SK-N-SH (cell line): ENCODE measurements at regions not wholly inside any gene's neighbourhood (a gene's known extent, or its start where the extent isn't known, plus 50 kb on each side); places are given as distances from the start of the nearest gene placed in this dataset.

Source experiments
- CTCF ChIA-PET: fragments of 300-600, 350-600 bp; formaldehyde crosslinking; extraction: SDS; loops from one replicate; lab custom pipeline; 2021; lab: Yijun Ruan, JAX
- POLR2A ChIA-PET: fragments of 350-600 bp; sonication (Branson Sonifier 250); formaldehyde crosslinking; extraction: SDS; loops from one replicate; lab custom pipeline; 2020; ENCODE audit warnings: antibody characterized with exemption, inconsistent platforms; lab: Yijun Ruan, JAX
- DNase-seq: peaks from one replicate; pipeline ENCODE4 v3.0.0; 2012
- H2AFZ ChIP-seq: fragments of 200-600 bp; sonication (generic); 2 replicates; pipeline ENCODE4 v1.8.1; 2016; ENCODE audit warnings: antibody characterized with exemption, mild to moderate bottlenecking, low read depth
- H3F3A ChIP-seq: fragments of 200-600 bp; sonication (generic); replicated peaks from 2 replicates; pipeline ENCODE3; 2016; ENCODE audit warnings: antibody characterized with exemption, mild to moderate bottlenecking; ENCODE audit not compliant: insufficient read depth
- H3K27ac ChIP-seq, 2 experiments: fragments of 200-500 bp in 1 of 2; fragments of 200-600 bp in 1 of 2; sonication (Bioruptor generic) in 1 of 2; sonication (generic), shearing (Covaris generic) in 1 of 2; 2 replicates each; pipeline versions ENCODE4 v1.5.1 to v1.6.1; 2014 to 2016; ENCODE audit warnings: low read depth in 2 of 2, inconsistent platforms in 1 of 2, low read length in 1 of 2, mild to moderate bottlenecking in 1 of 2, mixed read lengths in 1 of 2
- H3K27me3 ChIP-seq: fragments of 200-600 bp; sonication (generic), shearing (Covaris generic); 2 replicates; pipeline ENCODE4 v1.6.1; 2016; ENCODE audit warnings: mixed run types; ENCODE audit not compliant: insufficient read depth
- H3K36me3 ChIP-seq, 2 experiments: fragments of 200-500 bp in 1 of 2; fragments of 200-600 bp in 1 of 2; sonication (Bioruptor generic) in 1 of 2; sonication (generic) in 1 of 2; replicated peaks in 1 of 2; 2 replicates each; pipeline versions ENCODE3 to v1.5.1; 2014 to 2016; ENCODE audit warnings: low read length in 1 of 2, mild to moderate bottlenecking in 1 of 2; ENCODE audit not compliant: insufficient read depth in 2 of 2, control insufficient read depth in 1 of 2
- H3K4me1 ChIP-seq, 2 experiments: fragments of 200-500 bp in 1 of 2; fragments of 200-600 bp in 1 of 2; sonication (Bioruptor generic) in 1 of 2; sonication (generic), shearing (Covaris generic) in 1 of 2; 2 replicates each; pipeline versions ENCODE4 v1.5.1 to v1.6.1; 2014 to 2016; ENCODE audit warnings: low read depth in 1 of 2, low read length in 1 of 2, mixed run types in 1 of 2; ENCODE audit not compliant: insufficient read depth in 2 of 2, control insufficient read depth in 1 of 2
- H3K4me2 ChIP-seq: fragments of 200-600 bp; sonication (generic), shearing (Covaris generic); 2 replicates; pipeline ENCODE4 v1.6.1; 2017; ENCODE audit warnings: mixed run types
- H3K4me3 ChIP-seq, 2 experiments: fragments of 200-500 bp in 1 of 2; fragments of 200-600 bp in 1 of 2; sonication (Bioruptor generic) in 1 of 2; sonication (generic), shearing (Covaris generic) in 1 of 2; 2 replicates each; pipeline versions ENCODE4 v1.5.1 to v1.8.1; 2014 to 2016; ENCODE audit warnings: low read depth in 2 of 2, inconsistent platforms in 1 of 2, low read length in 1 of 2, mild to moderate bottlenecking in 1 of 2, mixed read lengths in 1 of 2, moderate library complexity in 1 of 2
- H3K79me2 ChIP-seq: fragments of 200-600 bp; sonication (generic); 2 replicates; pipeline ENCODE4 v1.8.1; 2017; ENCODE audit warnings: mild to moderate bottlenecking; ENCODE audit not compliant: insufficient read depth
- H3K9ac ChIP-seq: fragments of 200-600 bp; sonication (generic); 2 replicates; pipeline ENCODE4 v1.6.1; 2017; ENCODE audit warnings: mixed run types
- H3K9me2 ChIP-seq: fragments of 200-600 bp; sonication (generic); 2 replicates; pipeline ENCODE4 v1.6.1; 2017; ENCODE audit warnings: mixed run types
- H3K9me3 ChIP-seq: fragments of 200-600 bp; sonication (generic); 2 replicates; pipeline ENCODE4 v1.6.1; 2017; ENCODE audit warnings: mixed run types, mild to moderate bottlenecking, moderate library complexity
- H4K20me1 ChIP-seq: fragments of 200-600 bp; sonication (generic); 2 replicates; pipeline ENCODE4 v1.6.1; 2017; ENCODE audit warnings: mild to moderate bottlenecking, mixed run types; ENCODE audit not compliant: insufficient read depth
- FOSL2 ChIP-seq: IDR thresholded peaks from 2 replicates; pipeline ENCODE4 v1.4.0; 2012; ENCODE audit warnings: low read depth, mild to moderate bottlenecking, moderate library complexity, borderline replicate concordance
- FOXJ3 ChIP-seq: sonication (generic); formaldehyde crosslinking; IDR thresholded peaks from 2 replicates; pipeline ENCODE4 v1.5.1; 2020; ENCODE audit warnings: mild to moderate bottlenecking, missing genetic modification reagents
- RAD21 ChIP-seq: IDR thresholded peaks from 2 replicates; pipeline ENCODE4 v1.6.1; 2012; ENCODE audit warnings: mild to moderate bottlenecking, low read length
- RCOR1 ChIP-seq: fragments of 150-350 bp; IDR thresholded peaks from 2 replicates; pipeline ENCODE4 v1.6.1; 2017; ENCODE audit warnings: antibody characterized with exemption, low read length
- REST ChIP-seq: IDR thresholded peaks from 2 replicates; pipeline ENCODE4 v1.6.1; 2012; ENCODE audit warnings: mild to moderate bottlenecking, low read depth, low read length, moderate library complexity
- RFX5 ChIP-seq: IDR thresholded peaks from 2 replicates; pipeline ENCODE4 v1.6.1; 2012; ENCODE audit warnings: mild to moderate bottlenecking, improper control_type of control experiment, low read length
- SMC3 ChIP-seq: IDR thresholded peaks from 2 replicates; pipeline ENCODE4 v1.6.1; 2012; ENCODE audit warnings: low read depth, low read length, improper control_type of control experiment
- TAF1 ChIP-seq: IDR thresholded peaks from 2 replicates; pipeline ENCODE4 v1.6.1; 2012; ENCODE audit warnings: low read depth, mild to moderate bottlenecking, low read length, moderate library complexity, borderline replicate concordance
- ZBTB33 ChIP-seq: IDR thresholded peaks from 2 replicates; pipeline ENCODE4 v1.4.0; 2012; ENCODE audit warnings: low read depth, borderline replicate concordance
- WGBS: methylation state at CpG from one replicate; pipeline ENCODE4 v1.1.6; 2017; ENCODE audit warnings: low lambda C conversion rate; 5-methylcytosine and 5-hydroxymethylcytosine counted together

- no peaks in the 10 kb centered on the region for H3K9me2 ChIP-seq
- H3K79me2 ChIP-seq: no peaks in the 10 kb centered on the region
- CTCF ChIA-PET: no interaction called here
- no peaks in the 10 kb centered on the region for H4K20me1 ChIP-seq
- H2AFZ ChIP-seq: no peak overlapping the region
- H3K4me2 ChIP-seq: no peak overlapping the region
- 8% methylated on average over 3 of the region's 3 CpGs for WGBS
- H3K4me3 ChIP-seq: no peak overlapping the region
- no peaks in the 10 kb centered on the region for H3F3A ChIP-seq
- H3K9me3 ChIP-seq: no peaks in the 10 kb centered on the region
- no peaks in the 10 kb centered on the region; a peak in 1 of 4 replicates for H3K4me1 ChIP-seq
- POLR2A ChIA-PET: interaction anchor here (0.6 kb wide), 1 partner anchor 12 kb away, joined by 3 read pairs; no protein-coding TSS in a partner anchor
- no peaks in the 10 kb centered on the region for H3K27me3 ChIP-seq
- no peaks in the 10 kb centered on the region for H3K36me3 ChIP-seq
- DNase-seq: no peak
- no peak overlapping the region for H3K27ac ChIP-seq
- no peak for TF ChIP-seq TAF1
- H3K9ac ChIP-seq: no peak overlapping the region
These were observed 149.5 kb upstream of the HDAC4 start for GRCh38 chr2:239550357-239550756.

- POLR2A ChIA-PET: no interaction called here
- Histone ChIP-seq H3K9me3 (no peaks in the 10 kb centered on the region), H3K36me3 (no peaks in the 10 kb centered on the region), H3K4me1 (no peaks in the 10 kb centered on the region; a peak in 1 of 4 replicates), H3K27ac (no peak overlapping the region), H3F3A (no peaks in the 10 kb centered on the region), H2AFZ (no peak overlapping the region), H3K9ac (no peak overlapping the region), H3K4me3 (no peak overlapping the region), H4K20me1 (no peaks in the 10 kb centered on the region), H3K79me2 (no peaks in the 10 kb centered on the region), H3K4me2 (no peak overlapping the region), H3K9me2 (no peaks in the 10 kb centered on the region), H3K27me3 (no peaks in the 10 kb centered on the region)
- 38% methylated on average over 10 of the region's 10 CpGs for WGBS
- TF ChIP-seq RFX5 (no peak), RAD21 (no peak), FOXJ3 (CRISPR knock-in tag) (no peak), REST (no peak), SMC3 (no peak), ZBTB33 (no peak), RCOR1 (no peak), FOSL2 (no peak)
- CTCF ChIA-PET: no interaction called here
- DNase-seq: no peak
These were observed 149.0 kb upstream of the HDAC4 start for GRCh38 chr2:239549711-239550255.
